Natural killer cell (primary cell): ENCODE measurements at regions not wholly inside any gene's neighbourhood (a gene's known extent, or its start where the extent isn't known, plus 50 kb on each side); places are given as distances from the start of the nearest gene placed in this dataset.

ENCODE experiments used
- ATAC-seq, 3 donors: fragments of 150-1000 bp in 2 of 3; fragments of 200-7000 bp in 1 of 3; cut with Tn5 transposase; 1 replicate in 1 of 3; 2 replicates in 2 of 3; pipeline ENCODE4 v1.10.0; 2021; ENCODE audit warnings: mild to moderate bottlenecking in 2 of 3, moderate library complexity in 2 of 3
- DNase-seq, 2 donors: peaks; one replicate each; pipeline versions ENCODE4 v3.0.0 to v3.0.0-alpha.2; 2013 to 2021; ENCODE audit warnings: mixed read lengths in 1 of 2
- H3K27ac ChIP-seq: one replicate; pipeline ENCODE4 v1.5.1; 2013; ENCODE audit warnings: mild to moderate bottlenecking, low read length
- H3K27me3 ChIP-seq: one replicate; pipeline ENCODE4 v1.6.1; 2013; ENCODE audit warnings: low read length; ENCODE audit not compliant: control insufficient read depth, insufficient read depth
- H3K36me3 ChIP-seq: one replicate; pipeline ENCODE4 v1.6.1; 2013; ENCODE audit warnings: low read length; ENCODE audit not compliant: control insufficient read depth, insufficient read depth
- H3K4me1 ChIP-seq: one replicate; pipeline ENCODE4 v1.6.1; 2013; ENCODE audit warnings: low read length; ENCODE audit not compliant: control insufficient read depth, insufficient read depth
- H3K4me3 ChIP-seq: one replicate; pipeline ENCODE4 v1.5.1; 2013; ENCODE audit warnings: low read length
- H3K9me3 ChIP-seq: one replicate; pipeline ENCODE4 v1.6.1; 2013; ENCODE audit warnings: low read length; ENCODE audit not compliant: control insufficient read depth, insufficient read depth
- H3K27ac Mint-ChIP-seq, 2 donors: one replicate each; pipeline ENCODE4 v1.8.0; 2022; ENCODE audit warnings: mild to moderate bottlenecking in 2 of 2, mixed read lengths in 2 of 2, moderate library complexity in 1 of 2
- H3K27me3 Mint-ChIP-seq, 2 donors: one replicate each; pipeline ENCODE4 v1.8.0; 2022; ENCODE audit warnings: low read depth in 2 of 2, mixed read lengths in 2 of 2
- H3K36me3 Mint-ChIP-seq: one replicate; pipeline ENCODE4 v1.8.0; 2022; ENCODE audit warnings: mixed read lengths
- H3K4me1 Mint-ChIP-seq, 2 donors: one replicate each; pipeline ENCODE4 v1.8.0; 2022; ENCODE audit warnings: mixed read lengths in 2 of 2
- H3K4me3 Mint-ChIP-seq: one replicate; pipeline ENCODE4 v1.8.0; 2022; ENCODE audit warnings: mild to moderate bottlenecking, moderate library complexity, mixed read lengths
- H3K9me3 Mint-ChIP-seq, 2 donors: one replicate each; pipeline ENCODE4 v1.8.0; 2022; ENCODE audit warnings: mixed read lengths in 2 of 2
- WGBS: methylation state at CpG from one replicate; pipeline ENCODE4 v1.1.7; 2013; ENCODE audit warnings: missing lambda C conversion rate; ENCODE audit not compliant: insufficient coverage; 5-methylcytosine and 5-hydroxymethylcytosine counted together
- intact Hi-C: fragments of 100-400 bp; cut with micrococcal nuclease; formaldehyde crosslinking; loops from one replicate; pipeline ENCODE4 v1.14.2; 2022
- TF ChIP-seq, protein P1 (sequence below): fragments of 200-600 bp; IDR thresholded peaks from one replicate; pipeline ENCODE4 v1.8.0; 2022; ENCODE audit warnings: antibody characterized with exemption

DNA sequence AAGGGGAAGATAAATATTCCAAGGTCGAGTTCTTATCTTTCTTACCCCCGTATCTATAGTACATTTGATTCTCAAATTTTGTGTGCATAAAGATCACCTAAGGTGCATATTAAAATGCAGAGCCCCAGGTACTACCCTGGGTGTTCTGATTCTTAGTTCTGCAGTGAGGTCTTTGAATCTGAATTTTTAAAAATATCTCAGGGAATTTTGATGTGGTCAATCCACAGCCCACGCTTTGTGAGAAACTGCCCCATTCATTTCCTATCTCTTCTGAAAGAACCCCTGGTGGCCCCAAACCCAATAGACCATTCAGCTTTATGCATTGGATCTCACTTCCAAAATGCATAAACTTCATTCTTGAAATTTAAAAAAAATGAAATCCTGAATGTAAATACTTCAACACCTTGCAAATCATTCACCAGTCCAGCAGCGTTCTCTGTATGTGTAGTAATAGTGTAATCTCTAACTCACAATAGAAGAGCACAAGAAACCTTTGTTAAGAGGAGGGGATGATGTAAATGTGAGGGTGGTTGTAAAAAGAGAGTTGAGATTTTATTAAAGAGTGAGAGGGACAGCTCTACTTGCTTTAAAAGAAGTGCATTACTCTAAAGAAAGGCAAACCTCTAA lies 108.8 kb upstream of the ZP4 start:
- DNase-seq (no peak), ATAC-seq (no peak)
- TF ChIP-seq, protein P1, sequence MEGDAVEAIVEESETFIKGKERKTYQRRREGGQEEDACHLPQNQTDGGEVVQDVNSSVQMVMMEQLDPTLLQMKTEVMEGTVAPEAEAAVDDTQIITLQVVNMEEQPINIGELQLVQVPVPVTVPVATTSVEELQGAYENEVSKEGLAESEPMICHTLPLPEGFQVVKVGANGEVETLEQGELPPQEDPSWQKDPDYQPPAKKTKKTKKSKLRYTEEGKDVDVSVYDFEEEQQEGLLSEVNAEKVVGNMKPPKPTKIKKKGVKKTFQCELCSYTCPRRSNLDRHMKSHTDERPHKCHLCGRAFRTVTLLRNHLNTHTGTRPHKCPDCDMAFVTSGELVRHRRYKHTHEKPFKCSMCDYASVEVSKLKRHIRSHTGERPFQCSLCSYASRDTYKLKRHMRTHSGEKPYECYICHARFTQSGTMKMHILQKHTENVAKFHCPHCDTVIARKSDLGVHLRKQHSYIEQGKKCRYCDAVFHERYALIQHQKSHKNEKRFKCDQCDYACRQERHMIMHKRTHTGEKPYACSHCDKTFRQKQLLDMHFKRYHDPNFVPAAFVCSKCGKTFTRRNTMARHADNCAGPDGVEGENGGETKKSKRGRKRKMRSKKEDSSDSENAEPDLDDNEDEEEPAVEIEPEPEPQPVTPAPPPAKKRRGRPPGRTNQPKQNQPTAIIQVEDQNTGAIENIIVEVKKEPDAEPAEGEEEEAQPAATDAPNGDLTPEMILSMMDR, result no peak
- Mint-ChIP-seq H3K27me3 (no peaks in the 10 kb centered on the region), H3K36me3 (no peaks in the 10 kb centered on the region), H3K4me3 (no peak overlapping the region), H3K9me3 (peaks cover 3% of the 10 kb centered on the region in 2 donors), H3K4me1 (no peaks in the 10 kb centered on the region), H3K27ac (no peak overlapping the region)
- no peaks in the 10 kb centered on the region for H3K36me3 ChIP-seq
- 67% methylated on average over 1 of the region's 4 CpGs for WGBS
- H3K27me3 ChIP-seq, result no peaks in the 10 kb centered on the region
- H3K4me3 ChIP-seq, result no peak overlapping the region
- H3K27ac ChIP-seq, result no peak overlapping the region
- H3K4me1 ChIP-seq, result no peaks in the 10 kb centered on the region
- no peaks in the 10 kb centered on the region for H3K9me3 ChIP-seq
- intact Hi-C loops, result no loop called here

- Histone ChIP-seq H3K36me3 (no peaks in the 10 kb centered on the region), H3K27me3 (no peaks in the 10 kb centered on the region), H3K4me3 (no peak overlapping the region), H3K27ac (no peak overlapping the region), H3K9me3 (no peaks in the 10 kb centered on the region), H3K4me1 (no peaks in the 10 kb centered on the region)
- intact Hi-C loops, result no loop called here
- 91% methylated on average over 4 of the region's 4 CpGs for WGBS
- TF ChIP-seq, protein P1, result no peak
- ATAC-seq (no peak), DNase-seq (no peak)
- Mint-ChIP-seq H3K27me3 (no peaks in the 10 kb centered on the region), H3K36me3 (no peaks in the 10 kb centered on the region), H3K4me3 (no peak overlapping the region), H3K9me3 (peaks cover 0 to 3% of the 10 kb centered on the region in 2 donors), H3K27ac (no peak overlapping the region), H3K4me1 (no peaks in the 10 kb centered on the region)
Observed at GRCh38 chr1:237998581-237998980, 107.9 kb upstream of the ZP4 start.

- H3K36me3 ChIP-seq, result no peaks in the 10 kb centered on the region
- H3K9me3 ChIP-seq, result peaks cover 3% of the 10 kb centered on the region
- TF ChIP-seq, protein P1, result no peak
- H3K4me1 ChIP-seq, result no peaks in the 10 kb centered on the region
- Mint-ChIP-seq H3K9me3 (peaks cover 8% of the 10 kb centered on the region in 2 donors), H3K4me3 (no peak overlapping the region), H3K36me3 (no peaks in the 10 kb centered on the region), H3K4me1 (no peaks in the 10 kb centered on the region), H3K27me3 (no peaks in the 10 kb centered on the region), H3K27ac (no peak overlapping the region)
- ATAC-seq (no peak), DNase-seq (no peak)
- H3K27ac ChIP-seq, result no peak overlapping the region
- no peak overlapping the region for H3K4me3 ChIP-seq
- no peaks in the 10 kb centered on the region for H3K27me3 ChIP-seq
- intact Hi-C loops, result no loop called here
- WGBS, result 77% methylated on average over 2 of the region's 2 CpGs
Observed at GRCh38 chr1:237983496-237983895, 92.8 kb upstream of the ZP4 start.

- DNase-seq (no peak), ATAC-seq (no peak)
- Mint-ChIP-seq H3K4me3 (no peak overlapping the region), H3K36me3 (no peaks in the 10 kb centered on the region), H3K9me3 (peaks cover 11 to 13% of the 10 kb centered on the region in 2 donors), H3K27ac (no peak overlapping the region), H3K4me1 (no peaks in the 10 kb centered on the region), H3K27me3 (no peaks in the 10 kb centered on the region)
- TF ChIP-seq, protein P1, result no peak
- Histone ChIP-seq H3K4me1 (no peaks in the 10 kb centered on the region), H3K9me3 (peaks cover 1% of the 10 kb centered on the region), H3K27ac (no peak overlapping the region), H3K4me3 (no peak overlapping the region), H3K27me3 (no peaks in the 10 kb centered on the region), H3K36me3 (no peaks in the 10 kb centered on the region)
- intact Hi-C loops, result no loop called here
- WGBS, result 25% methylated on average over 3 of the region's 3 CpGs
Observed at GRCh38 chr1:237981223-237981622, 90.5 kb upstream of the ZP4 start.
